GM12872 (cell line): ENCODE measurements at regions not wholly inside any gene's neighbourhood (a gene's known extent, or its start where the extent isn't known, plus 50 kb on each side); places are given as distances from the start of the nearest gene placed in this dataset.

ENCODE experiments used
- CTCF ChIP-seq: IDR thresholded peaks from 3 replicates; pipeline ENCODE4 v1.5.1; 2011; ENCODE audit warnings: low read depth, mild to moderate bottlenecking, low read length, moderate library complexity; ENCODE audit not compliant: insufficient read depth

- TF ChIP-seq CTCF = no peak
These were observed 149.9 kb downstream of the NXNL2 start for GRCh38 chr9:88684845-88685244.

GRCh38 chr9:88685966-88686365, 151.0 kb downstream of the NXNL2 start:
- no peak for TF ChIP-seq CTCF

- no peak for TF ChIP-seq CTCF
These were observed 154.7 kb downstream of the NXNL2 start for GRCh38 chr9:88689509-88690298.

GRCh38 chr9:88690628-88691027, 155.7 kb downstream of the NXNL2 start:
- TF ChIP-seq CTCF = no peak

GRCh38 chr9:88691091-88691490, 156.1 kb downstream of the NXNL2 start:
- TF ChIP-seq CTCF = no peak

GRCh38 chr9:88691811-88692210, 156.8 kb downstream of the NXNL2 start:
- TF ChIP-seq CTCF = no peak

GRCh38 chr9:88692827-88693226, 157.8 kb downstream of the NXNL2 start:
- TF ChIP-seq CTCF = no peak

- no peak for TF ChIP-seq CTCF
These were observed 159.6 kb downstream of the NXNL2 start for GRCh38 chr9:88694625-88695024.
